NCI-H2227 (cell line): ENCODE measurements at regions not wholly inside any gene's neighbourhood (a gene's known extent, or its start where the extent isn't known, plus 50 kb on each side); places are given as distances from the start of the nearest gene placed in this dataset.

Experiments
- DNase-seq: peaks from one replicate; lab custom pipeline; 2025; ENCODE audit not compliant: unreplicated experiment; lab: John Stamatoyannopoulos, UW

DNA sequence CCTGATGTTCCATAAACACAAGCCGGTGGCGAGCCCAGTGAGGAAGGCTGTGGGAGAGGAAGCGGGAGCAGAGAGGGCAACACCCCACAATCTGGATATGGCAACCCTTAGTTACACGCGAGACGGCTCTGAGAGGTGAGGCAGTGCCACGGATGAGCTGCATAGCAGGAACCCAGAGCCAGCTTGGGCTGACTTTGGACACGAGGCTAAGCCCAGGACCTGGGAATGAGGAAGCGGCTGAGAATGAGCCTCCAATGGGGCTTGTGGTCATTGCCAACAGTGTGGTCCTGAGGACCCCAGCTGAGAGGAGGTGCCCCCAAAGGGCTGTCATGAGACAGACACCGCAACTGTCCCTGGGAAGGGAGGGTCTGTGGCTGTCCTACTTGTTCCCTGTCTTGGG, 160.0 kb upstream of the SMIM23 start:
- DNase-seq = no peak

- DNase-seq = no peak
These were observed 157.5 kb upstream of the SMIM23 start for GRCh38 chr5:171627936-171628632.

DNA sequence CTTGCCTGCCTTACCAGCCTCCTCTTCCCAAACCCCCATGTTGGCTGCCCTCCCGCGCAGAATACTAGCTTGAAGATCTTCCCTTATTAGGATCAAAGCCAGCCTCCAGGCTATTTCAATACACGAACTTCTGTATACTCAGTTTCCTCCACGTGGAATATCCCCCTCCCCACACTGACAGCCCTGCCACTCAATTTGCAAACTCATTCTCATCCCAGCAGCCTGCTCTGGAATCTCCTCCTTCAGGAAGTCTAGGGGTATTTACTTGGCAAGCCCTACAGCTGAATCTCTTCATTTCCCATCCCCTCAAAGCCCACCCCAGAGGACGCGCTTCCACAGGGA, 157.0 kb upstream of the SMIM23 start:
- no peak for DNase-seq

GRCh38 chr5:171629221-171629620, 156.4 kb upstream of the SMIM23 start:
- no peak for DNase-seq

DNA sequence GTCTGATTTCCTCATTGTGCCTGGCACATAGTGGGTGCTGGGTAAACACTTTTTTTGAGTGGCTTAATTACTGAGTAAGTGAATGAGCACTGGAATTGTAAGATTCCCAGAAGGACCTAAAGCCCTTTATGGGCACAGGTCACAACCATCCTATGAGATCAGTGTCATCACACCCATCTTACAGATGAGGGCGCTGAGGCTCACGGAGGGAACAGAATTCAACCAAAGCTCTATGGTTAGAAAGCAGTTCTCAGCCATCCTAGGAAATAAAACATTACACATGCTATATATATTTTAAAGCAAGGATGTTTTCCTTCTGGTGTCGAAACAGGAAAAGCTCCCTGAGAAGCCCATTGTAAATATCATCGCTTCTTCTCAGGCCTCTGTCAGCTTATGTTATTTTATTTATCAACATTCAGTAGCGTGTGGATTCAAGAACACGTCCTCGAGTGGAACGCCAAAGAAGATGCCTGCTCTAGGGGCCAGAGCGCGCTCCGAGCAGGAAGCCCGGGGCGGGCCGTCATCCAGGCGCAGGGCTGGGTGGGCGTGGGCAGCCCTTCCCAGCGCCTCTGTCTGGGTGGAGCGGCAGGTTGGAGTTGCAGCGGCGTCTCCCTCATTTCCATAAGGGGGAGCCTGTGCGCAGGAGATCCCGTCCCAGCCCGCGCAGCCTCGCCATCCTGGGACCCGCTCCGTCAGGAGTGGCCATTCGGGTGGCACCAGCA, 155.8 kb upstream of the SMIM23 start:
- DNase-seq = peak; percentile 74

- no peak for DNase-seq
These were observed 155.1 kb upstream of the SMIM23 start for GRCh38 chr5:171630350-171631065.

GRCh38 chr5:171632616-171633015, 153.0 kb upstream of the SMIM23 start:
- DNase-seq = no peak

DNA sequence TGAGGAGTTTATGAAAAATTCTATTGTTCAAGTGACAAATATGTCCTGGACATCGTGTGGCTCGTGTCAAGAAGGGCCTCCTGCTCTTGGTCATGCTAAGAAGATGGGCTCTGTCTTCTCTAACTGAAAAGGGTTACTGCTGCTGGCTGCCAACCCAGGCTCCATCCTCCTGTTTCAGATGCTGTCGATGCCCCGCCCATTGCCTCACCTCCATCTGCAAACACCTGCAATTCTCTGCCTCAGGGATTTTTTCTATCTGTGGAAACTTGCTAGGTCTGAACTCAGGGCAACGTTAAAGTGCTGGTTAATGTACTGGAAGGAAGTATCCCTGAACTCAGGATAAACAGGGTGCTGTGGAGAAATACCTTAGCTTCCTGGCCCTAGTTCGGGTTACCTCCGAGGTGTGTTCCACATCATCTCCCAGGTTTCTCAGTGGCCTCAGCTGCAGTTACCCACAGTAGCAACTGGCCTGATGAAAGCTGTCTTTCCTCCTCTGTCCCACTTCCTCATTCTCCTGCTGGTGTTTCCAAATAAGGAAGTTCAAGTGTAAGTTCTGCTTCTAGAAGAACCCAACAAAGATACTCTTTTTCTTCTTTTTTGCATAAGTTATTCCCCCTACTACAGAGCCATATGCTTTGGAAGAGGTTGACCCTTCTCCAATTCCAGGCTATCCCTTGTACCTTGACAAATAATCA, 151.7 kb upstream of the SMIM23 start:
- DNase-seq = no peak

GRCh38 chr5:171634511-171634910, 151.1 kb upstream of the SMIM23 start:
- no peak for DNase-seq

DNA sequence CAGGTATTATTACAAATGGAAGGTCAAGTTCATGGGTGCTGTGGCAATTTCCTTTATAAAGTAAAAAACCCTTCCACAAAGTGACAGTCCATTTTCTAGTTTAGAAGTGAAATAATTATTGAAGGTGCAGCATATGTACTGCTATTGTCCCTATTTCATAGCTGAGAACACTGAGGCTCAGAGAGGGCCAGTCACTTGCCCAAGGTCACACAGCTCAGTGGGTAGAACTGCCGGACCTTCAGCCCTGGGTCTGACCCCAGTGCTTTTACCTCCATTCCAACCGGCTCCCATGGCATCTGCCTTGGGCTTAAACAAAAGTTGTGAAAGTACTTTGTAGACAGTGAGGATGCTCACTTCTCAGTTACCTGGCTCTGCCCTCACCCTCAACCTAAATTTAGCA, 150.6 kb upstream of the SMIM23 start:
- no peak for DNase-seq

GRCh38 chr5:171635561-171636245, 149.9 kb upstream of the SMIM23 start:
- no peak for DNase-seq

- no peak for DNase-seq
These were observed 147.8 kb upstream of the SMIM23 start for GRCh38 chr5:171637811-171638210.

- DNase-seq = no peak
These were observed 146.4 kb upstream of the SMIM23 start for GRCh38 chr5:171639205-171639621.

- DNase-seq = no peak
These were observed 145.7 kb upstream of the SMIM23 start for GRCh38 chr5:171639966-171640365.

DNA sequence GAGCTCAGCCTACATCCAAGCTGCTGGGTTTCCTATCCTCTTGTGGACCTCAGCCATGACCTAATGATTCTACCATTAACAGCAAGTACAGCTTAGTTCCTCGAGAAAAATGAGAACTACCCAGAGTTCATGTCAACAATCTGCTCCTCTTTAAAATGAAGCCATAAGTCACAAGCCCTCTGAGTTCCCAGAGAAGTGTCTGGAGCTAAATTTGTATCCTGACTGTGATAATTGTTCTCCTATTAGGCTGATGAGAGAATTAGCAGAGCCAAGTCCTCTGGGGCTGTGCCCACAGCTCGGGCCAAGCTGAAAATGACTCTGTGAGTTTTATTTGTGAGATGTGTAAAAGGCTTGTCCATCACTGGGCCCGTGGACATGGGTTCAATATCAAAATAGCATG, 145.1 kb upstream of the SMIM23 start:
- no peak for DNase-seq

GRCh38 chr5:171641891-171642290, 143.7 kb upstream of the SMIM23 start:
- no peak for DNase-seq

GRCh38 chr5:171642894-171643293, 142.7 kb upstream of the SMIM23 start:
- no peak for DNase-seq

- DNase-seq = no peak
These were observed 141.1 kb upstream of the SMIM23 start for GRCh38 chr5:171644536-171644935.

GRCh38 chr5:171646102-171647042, 139.2 kb upstream of the SMIM23 start:
- no peak for DNase-seq
